H1 (cell line): ENCODE measurements at regions not wholly inside any gene's neighbourhood (a gene's known extent, or its start where the extent isn't known, plus 50 kb on each side); places are given as distances from the start of the nearest gene placed in this dataset.

ENCODE experiments used
- CTCF ChIA-PET: fragments of 300-600 bp; sonication (Branson Sonifier 250); formaldehyde crosslinking; loops from one replicate; lab custom pipeline; 2021; ENCODE audit not compliant: partially characterized antibody; lab: Charles Lee
- POLR2A ChIA-PET: fragments of 300-600 bp; sonication (Branson Sonifier 250); formaldehyde crosslinking; loops from one replicate; lab custom pipeline; 2021; ENCODE audit warnings: inconsistent platforms; ENCODE audit not compliant: partially characterized antibody; lab: Charles Lee
- DNase-seq, 2 experiments: peaks; one replicate each; pipeline versions ENCODE4 v3.0.0 to v3.0.0-alpha.2; 2010 to 2022; ENCODE audit warnings: low spot score in 2 of 2, low read depth in 1 of 2, mixed read lengths in 1 of 2
- FAIRE-seq: peaks from 2 replicates; lab custom pipeline; 2011; peaks lifted over from hg19 to GRCh38; lab: Jason Lieb, UNC
- H2AFZ ChIP-seq: 2 replicates; pipeline ENCODE4 v1.8.1; 2012; ENCODE audit warnings: low read length, inconsistent platforms
- H2AK5ac ChIP-seq: 2 replicates; pipeline ENCODE4 v1.6.1; 2013; ENCODE audit warnings: low read depth, low read length
- H2BK120ac ChIP-seq: replicated peaks from 2 replicates; pipeline ENCODE3; 2013; ENCODE audit warnings: low read depth, low read length, inconsistent platforms
- H2BK12ac ChIP-seq: 2 replicates; pipeline ENCODE4 v1.6.1; 2013; ENCODE audit warnings: low read depth, low read length
- H2BK15ac ChIP-seq: 2 replicates; pipeline ENCODE4 v1.6.1; 2013; ENCODE audit warnings: low read length
- H2BK20ac ChIP-seq: 2 replicates; pipeline ENCODE4 v1.6.1; 2013; ENCODE audit warnings: low read length
- H2BK5ac ChIP-seq: 2 replicates; pipeline ENCODE4 v1.6.1; 2013; ENCODE audit warnings: low read depth, low read length
- H3K14ac ChIP-seq: 2 replicates; pipeline ENCODE4 v1.6.1; 2013; ENCODE audit warnings: inconsistent platforms; ENCODE audit not compliant: insufficient read length
- H3K18ac ChIP-seq: 2 replicates; pipeline ENCODE4 v1.6.1; 2013; ENCODE audit warnings: low read length; ENCODE audit errors: extremely low read depth
- H3K23ac ChIP-seq: 2 replicates; pipeline ENCODE4 v1.6.1; 2013; ENCODE audit warnings: inconsistent platforms; ENCODE audit not compliant: insufficient read length
- H3K23me2 ChIP-seq: 2 replicates; pipeline ENCODE4 v1.6.1; 2013; ENCODE audit warnings: low read depth, low read length
- H3K27ac ChIP-seq: 2 replicates; pipeline ENCODE4 v1.6.1; 2011; ENCODE audit warnings: low read depth, low read length, inconsistent platforms
- H3K27me3 ChIP-seq, 4 experiments: replicated peaks in 1 of 4; 1 replicate in 1 of 4; 2 replicates in 3 of 4; pipeline versions ENCODE4 v1.6.1 to v1.8.1; 2011 to 2013; ENCODE audit warnings: low read length in 3 of 4, mild to moderate bottlenecking in 3 of 4, inconsistent platforms in 2 of 4, mixed read lengths in 2 of 4, moderate library complexity in 1 of 4; ENCODE audit not compliant: control insufficient read depth in 3 of 4, insufficient read depth in 3 of 4; ENCODE audit errors: extremely low read depth in 1 of 4
- H3K36me3 ChIP-seq, 4 experiments: 2 replicates each; pipeline versions ENCODE4 v1.6.1 to v1.8.1; 2011 to 2013; ENCODE audit warnings: mild to moderate bottlenecking in 4 of 4, low read length in 3 of 4, moderate library complexity in 2 of 4, control low read depth in 1 of 4, inconsistent platforms in 1 of 4; ENCODE audit not compliant: insufficient read depth in 4 of 4, control insufficient read depth in 2 of 4
- H3K4ac ChIP-seq: replicated peaks from 2 replicates; pipeline ENCODE3; 2013; ENCODE audit warnings: low read length, low read depth, mixed read lengths, inconsistent platforms; ENCODE audit not compliant: insufficient read length
- H3K4me1 ChIP-seq, 4 experiments: replicated peaks in 1 of 4; 1 replicate in 1 of 4; 2 replicates in 3 of 4; pipeline versions ENCODE4 v1.6.1 to v1.8.1; 2011 to 2013; ENCODE audit warnings: low read length in 3 of 4, inconsistent platforms in 2 of 4, mixed read lengths in 1 of 4; ENCODE audit not compliant: insufficient read depth in 4 of 4, control insufficient read depth in 3 of 4
- H3K4me2 ChIP-seq, 2 experiments: 2 replicates each; pipeline versions ENCODE4 v1.6.1 to v1.8.1; 2011 to 2013; ENCODE audit warnings: low read depth in 2 of 2, low read length in 2 of 2, control low read depth in 1 of 2, inconsistent platforms in 1 of 2, mild to moderate bottlenecking in 1 of 2; ENCODE audit not compliant: insufficient read depth in 1 of 2
- H3K4me3 ChIP-seq, 4 experiments: fragments of 200-600, 300-600 bp in 1 of 4; sonication (generic), shearing (Covaris generic), sonication (Bioruptor Twin) in 1 of 4; 2 replicates each; pipeline versions ENCODE4 v1.5.1 to v1.8.1; 2011 to 2016; ENCODE audit warnings: low read length in 4 of 4, low read depth in 3 of 4, control low read depth in 2 of 4, inconsistent platforms in 2 of 4, mild to moderate bottlenecking in 2 of 4, mixed read lengths in 1 of 4, moderate library complexity in 1 of 4; ENCODE audit not compliant: insufficient read depth in 2 of 4; ENCODE audit errors: extremely low read depth in 1 of 4
- H3K56ac ChIP-seq: replicated peaks from 2 replicates; pipeline ENCODE3; 2013; ENCODE audit warnings: low read depth, mild to moderate bottlenecking, mixed read lengths, low read length, inconsistent platforms; ENCODE audit not compliant: insufficient read length
- H3K79me1 ChIP-seq: 2 replicates; pipeline ENCODE4 v1.6.1; 2013; ENCODE audit warnings: low read depth, low read length, control low read depth
- H3K79me2 ChIP-seq, 2 experiments: 2 replicates each; pipeline versions ENCODE4 v1.6.1 to v1.8.1; 2012 to 2013; ENCODE audit warnings: low read length in 2 of 2, mild to moderate bottlenecking in 2 of 2, inconsistent platforms in 1 of 2; ENCODE audit not compliant: insufficient read depth in 2 of 2, control insufficient read depth in 1 of 2
- H3K9ac ChIP-seq, 4 experiments: replicated peaks in 1 of 4; 1 replicate in 1 of 4; 2 replicates in 3 of 4; pipeline versions ENCODE4 v1.6.1 to v1.8.1; 2011 to 2013; ENCODE audit warnings: low read depth in 3 of 4, low read length in 3 of 4, control low read depth in 2 of 4, mild to moderate bottlenecking in 2 of 4, moderate library complexity in 2 of 4, inconsistent platforms in 1 of 4; ENCODE audit errors: extremely low read depth in 1 of 4
- H3K9me3 ChIP-seq, 2 experiments: 2 replicates each; pipeline versions ENCODE4 v1.6.1 to v1.8.1; 2012 to 2013; ENCODE audit warnings: mild to moderate bottlenecking in 2 of 2, moderate library complexity in 2 of 2, control low read depth in 1 of 2, inconsistent platforms in 1 of 2, low read depth in 1 of 2, low read length in 1 of 2, mixed read lengths in 1 of 2; ENCODE audit not compliant: insufficient read depth in 2 of 2
- H4K20me1 ChIP-seq, 2 experiments: replicated peaks in 1 of 2; 2 replicates each; pipeline versions ENCODE3 to v1.8.1; 2011 to 2013; ENCODE audit warnings: inconsistent platforms in 2 of 2, low read length in 2 of 2, mild to moderate bottlenecking in 1 of 2; ENCODE audit not compliant: insufficient read depth in 2 of 2, control insufficient read depth in 1 of 2
- H4K5ac ChIP-seq: 2 replicates; pipeline ENCODE4 v1.6.1; 2013; ENCODE audit warnings: low read length, low read depth, mixed read lengths, inconsistent platforms; ENCODE audit not compliant: insufficient read length
- H4K8ac ChIP-seq: 2 replicates; pipeline ENCODE4 v1.8.0; 2013; ENCODE audit warnings: mild to moderate bottlenecking, moderate library complexity, low read length, inconsistent platforms; ENCODE audit not compliant: insufficient read depth; ENCODE audit errors: extremely low read depth
- H4K91ac ChIP-seq: replicated peaks from 2 replicates; pipeline ENCODE3; 2013; ENCODE audit warnings: low read length, mixed read lengths, inconsistent platforms; ENCODE audit not compliant: insufficient read length
- JUN ChIP-seq: IDR thresholded peaks from 2 replicates; pipeline ENCODE4 v1.6.1; 2011; ENCODE audit warnings: low read depth, mild to moderate bottlenecking, improper control_type of control experiment, low read length
- SAP30 ChIP-seq: fragments of 300-600 bp; sonication (generic); IDR thresholded peaks from 2 replicates; pipeline ENCODE4 v1.7.1; 2012; ENCODE audit warnings: low read length, moderate library complexity, mild to moderate bottlenecking, inconsistent platforms; ENCODE audit not compliant: insufficient read depth, insufficient replicate concordance
- SIX5 ChIP-seq: IDR thresholded peaks from 2 replicates; pipeline ENCODE4 v1.6.1; 2011; ENCODE audit warnings: mild to moderate bottlenecking, low read depth, low read length
- TBP ChIP-seq: IDR thresholded peaks from 2 replicates; pipeline ENCODE4 v1.6.1; 2011; ENCODE audit warnings: low read depth, low read length, improper control_type of control experiment
- WGBS, 2 experiments: shearing (Covaris generic) in 1 of 2; methylation state at CpG; one replicate each; pipeline versions ENCODE4 v1.1.6 to v1.1.7; 2013 to 2015; ENCODE audit warnings: low lambda C conversion rate in 2 of 2, mixed read lengths in 2 of 2, inconsistent platforms in 1 of 2, low coverage in 1 of 2, missing lambda C conversion rate in 1 of 2; ENCODE audit not compliant: insufficient replicate concordance in 2 of 2, insufficient coverage in 1 of 2, insufficient read length in 1 of 2; ENCODE audit errors: extremely low coverage in 1 of 2, missing lambda C conversion rate in 1 of 2; 5-methylcytosine and 5-hydroxymethylcytosine counted together

DNA sequence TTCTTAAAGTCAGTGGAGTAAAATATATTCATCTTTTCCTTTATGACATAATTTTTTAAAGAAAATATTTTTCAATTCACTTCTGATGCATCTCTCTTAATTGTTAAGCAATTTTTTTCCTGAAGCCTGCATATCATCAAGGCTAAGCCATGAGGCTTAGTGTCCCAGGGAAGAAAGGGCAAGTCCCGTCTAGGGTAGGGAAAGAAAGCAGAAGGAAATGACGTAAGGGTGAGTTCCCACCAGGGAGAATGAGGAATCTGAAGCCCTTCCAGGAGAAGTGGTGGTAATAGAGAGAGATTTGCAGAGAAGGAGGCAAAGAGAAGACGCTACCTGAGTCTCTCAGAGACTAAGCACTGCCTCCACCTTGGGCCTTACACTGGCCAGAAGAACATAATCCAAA, 96.8 kb upstream of the NFE2L3 start:
- Histone ChIP-seq H2BK5ac (no peak overlapping the region), H3K4ac (no peak overlapping the region), H3K79me1 (no peaks in the 10 kb centered on the region), H3K4me1 (no peaks in the 10 kb centered on the region), H3K9me3 (peaks cover 0 to 4% of the 10 kb centered on the region in 2 experiments; a peak in 2 of 4 replicates), H3K4me3 (no peak overlapping the region), H3K14ac (no peak overlapping the region), H2BK120ac (no peak overlapping the region), H3K56ac (no peak overlapping the region), H2AFZ (no peak overlapping the region), H2BK15ac (no peak overlapping the region), H2AK5ac (no peak overlapping the region), H3K79me2 (no peaks in the 10 kb centered on the region), H3K23ac (no peak overlapping the region), H2BK12ac (no peak overlapping the region), H3K27me3 (no peaks in the 10 kb centered on the region), H4K91ac (no peak overlapping the region), H3K18ac (no peak overlapping the region), H3K23me2 (no peaks in the 10 kb centered on the region; the same call in 1 of the 2 replicates), H3K27ac (no peak overlapping the region), H4K20me1 (no peaks in the 10 kb centered on the region), H4K8ac (no peak overlapping the region), H4K5ac (no peak overlapping the region), H3K4me2 (no peak overlapping the region), H3K36me3 (no peaks in the 10 kb centered on the region), H3K9ac (no peak overlapping the region), H2BK20ac (no peak overlapping the region)
- no peak for FAIRE-seq
- WGBS, 2 experiments, result 78% methylated on average over 3 of the region's 3 CpGs; no CpG with 5 or more reads in 1 of the 2 experiments
- no peak for DNase-seq
- CTCF ChIA-PET, result interaction anchor here (1.0 kb wide), 1 partner anchor 163 kb away, joined by 3 read pairs; no protein-coding TSS in a partner anchor
- TF ChIP-seq JUN (no peak), SIX5 (no peak), TBP (no peak), SAP30 (no peak)
- POLR2A ChIA-PET, result no interaction called here
